ENCODE measurements at regions not wholly inside any gene's neighbourhood (a gene's known extent, or its start where the extent isn't known, plus 50 kb on each side); places are given as distances from the start of the nearest gene placed in this dataset.

DNA sequence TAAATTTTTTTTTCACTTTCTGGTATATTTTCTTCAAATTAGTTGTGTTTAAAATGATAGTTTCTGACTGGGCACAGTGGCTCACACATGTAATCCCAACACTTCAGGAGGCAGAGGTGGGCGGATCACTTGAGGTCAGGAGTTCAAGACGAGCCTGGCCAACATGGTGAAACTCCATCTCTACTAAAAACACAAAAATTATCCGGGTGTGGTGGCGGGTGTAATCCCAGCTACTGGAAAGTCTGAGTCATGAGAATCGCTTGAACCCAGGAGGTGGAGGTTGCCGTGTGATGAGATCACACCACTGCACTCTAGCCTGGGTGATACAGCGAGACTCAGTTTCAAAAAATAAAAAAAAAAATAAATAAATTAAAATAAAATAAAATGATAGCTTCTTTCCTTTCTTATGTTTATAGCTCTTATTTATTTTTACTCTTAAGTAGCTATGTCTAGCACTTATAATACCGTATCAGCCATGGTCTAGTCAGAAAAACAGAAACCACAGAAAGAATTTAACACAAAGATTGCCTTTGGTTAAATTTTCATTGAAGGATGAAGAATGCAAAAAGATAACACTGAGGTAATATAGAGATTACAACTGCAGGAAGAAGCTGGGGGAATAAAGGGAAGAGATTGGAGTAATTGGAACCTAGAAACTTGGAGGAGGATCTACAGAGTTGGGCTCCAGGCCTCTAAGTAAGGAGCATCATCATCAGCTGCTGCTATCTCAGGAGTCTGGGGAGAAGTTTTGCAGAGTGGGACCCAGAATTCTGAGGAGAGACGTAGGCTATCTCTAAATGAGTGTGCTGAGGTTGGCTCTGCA is 54.7 kb upstream of the MBOAT2 start:
- no peak for TF ChIP-seq CTCF (conservative IDR thresholded peaks at IDR 0.05)
- TF ChIP-seq ZFX (IDR thresholded peaks at IDR 0.05), result no peak

All from C4-2B (cell line).